ENCODE measurements at regions not wholly inside any gene's neighbourhood (a gene's known extent, or its start where the extent isn't known, plus 50 kb on each side); places are given as distances from the start of the nearest gene placed in this dataset.

DNA sequence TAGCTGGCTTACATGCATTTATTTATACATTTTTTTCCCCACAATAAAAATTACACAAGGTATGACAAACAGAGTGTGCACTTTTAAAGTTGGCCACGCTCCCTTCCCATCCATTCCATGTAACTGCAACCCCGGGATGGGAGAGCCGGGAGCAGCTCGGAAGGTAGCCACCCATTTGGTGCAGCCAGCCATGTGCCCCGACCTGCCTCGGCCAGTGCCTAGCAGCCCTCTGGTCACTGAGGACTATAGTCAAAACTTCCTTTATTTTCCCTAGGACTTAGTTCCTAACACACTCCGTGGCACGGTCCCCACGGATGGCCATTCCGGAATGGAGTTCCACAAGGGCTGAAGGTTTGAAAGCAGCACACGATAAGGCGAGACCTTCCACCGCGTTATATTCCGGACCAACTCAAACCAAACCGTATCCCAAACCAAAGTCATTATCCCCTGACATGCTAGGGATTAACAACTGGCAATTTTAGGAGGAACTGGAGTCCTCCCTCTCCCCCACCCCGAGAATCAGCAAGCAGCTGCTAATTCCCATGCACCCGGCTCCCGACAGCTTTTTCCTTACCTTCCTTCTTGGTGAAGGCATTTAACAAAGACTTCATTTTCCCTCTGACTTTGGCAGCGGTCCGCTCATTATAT, 426.4 kb downstream of the SHANK2 start:
- FAIRE-seq, result no peak
- peak in 1 of 2 donors; percentile 47 for DNase-seq (ENCODE audit: low spot score in 2 of 2)

DNA sequence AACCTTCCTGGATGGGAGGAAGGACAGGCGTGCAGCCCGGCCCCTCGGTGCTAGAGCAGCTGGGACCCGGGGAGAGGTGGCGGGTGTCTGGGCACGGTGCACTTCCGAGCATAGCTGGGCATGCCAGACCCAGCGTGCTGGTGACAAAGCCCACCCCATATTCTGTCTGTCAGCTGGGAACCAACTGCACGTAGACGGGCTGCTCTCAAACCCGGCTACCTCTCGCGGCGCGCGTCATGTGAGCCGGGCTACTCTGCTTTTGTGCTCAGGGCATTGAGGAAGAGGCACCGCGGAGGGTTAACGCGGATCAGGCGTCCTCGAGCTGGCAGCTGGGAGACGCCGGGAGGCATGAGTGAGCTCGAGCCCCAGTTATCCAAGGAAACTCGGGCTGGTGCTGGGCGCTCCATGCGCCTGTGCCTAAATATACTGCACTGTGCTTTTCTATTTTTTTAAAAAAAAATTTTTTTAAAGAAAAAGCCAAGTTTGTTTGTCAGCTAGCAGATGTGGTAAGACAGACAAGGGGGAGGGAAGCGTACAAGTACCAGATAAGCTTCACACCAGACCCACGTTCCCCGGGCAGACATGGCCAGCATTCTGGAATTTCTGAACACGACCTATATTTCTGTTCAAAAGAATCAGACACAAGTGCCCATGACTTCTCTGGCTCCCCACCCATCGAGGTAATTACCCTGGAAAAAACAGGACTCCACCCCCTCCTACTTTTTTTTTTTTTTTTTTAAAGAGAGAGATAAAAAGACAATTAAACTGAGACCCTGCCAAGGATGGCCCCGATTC, 425.6 kb downstream of the SHANK2 start:
- peak in 1 of 2 donors; percentile 64 for DNase-seq (ENCODE audit: low spot score in 2 of 2)
- FAIRE-seq, result no peak

- no peak for FAIRE-seq
- DNase-seq (ENCODE audit: low spot score in 2 of 2), result no peak
These were observed 423.7 kb downstream of the SHANK2 start for GRCh38 chr11:70828593-70829082.

GRCh38 chr11:70829134-70829885, 423.1 kb downstream of the SHANK2 start:
- no peak for FAIRE-seq
- no peak for DNase-seq (ENCODE audit: low spot score in 2 of 2)

DNA sequence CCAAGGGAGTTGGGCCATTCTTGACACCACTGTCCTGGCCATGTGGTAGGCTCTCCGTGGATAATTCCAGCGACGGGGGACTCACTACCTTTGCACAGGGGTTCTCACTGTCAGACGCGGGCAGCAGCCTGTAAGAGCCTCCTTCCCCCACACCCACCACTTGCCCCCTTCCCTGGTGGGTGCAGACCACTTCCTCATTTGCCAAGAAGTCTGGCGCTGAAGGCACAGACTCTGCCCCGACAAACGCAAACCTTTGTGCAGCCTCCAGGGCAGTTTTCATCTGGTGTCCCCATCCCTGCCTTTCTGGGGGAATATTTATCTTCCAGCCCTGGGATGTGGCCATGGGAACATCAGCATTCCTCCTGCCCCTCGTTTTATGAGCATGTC, 422.5 kb downstream of the SHANK2 start:
- DNase-seq (ENCODE audit: low spot score in 2 of 2), result no peak
- FAIRE-seq, result no peak

- FAIRE-seq, result no peak
- no peak for DNase-seq (ENCODE audit: low spot score in 2 of 2)
These were observed 419.4 kb downstream of the SHANK2 start for GRCh38 chr11:70833011-70833410.

DNA sequence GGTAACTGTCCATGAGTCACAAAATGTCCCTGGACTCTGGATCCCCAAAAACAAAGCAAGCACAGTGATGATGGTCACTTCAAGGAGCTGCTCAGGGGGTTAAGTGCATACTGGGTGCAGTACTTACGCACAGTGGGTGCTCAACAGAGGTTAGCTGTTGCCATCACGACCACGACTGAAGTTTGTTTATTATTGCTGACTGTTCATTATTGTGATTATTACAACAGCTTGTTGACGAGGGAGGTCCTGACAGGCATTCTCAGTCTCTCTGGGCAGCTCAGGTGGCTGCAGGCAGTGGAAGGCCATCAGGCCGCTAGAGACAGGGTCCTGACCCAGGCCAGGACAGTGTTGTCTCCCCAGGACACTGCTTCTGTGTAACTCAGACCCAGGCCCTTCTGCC, 418.8 kb downstream of the SHANK2 start:
- no peak for DNase-seq (ENCODE audit: low spot score in 2 of 2)
- no peak for FAIRE-seq

GRCh38 chr11:70834277-70834940, 418.0 kb downstream of the SHANK2 start:
- DNase-seq (ENCODE audit: low spot score in 2 of 2) (no peak), FAIRE-seq (no peak)

DNA sequence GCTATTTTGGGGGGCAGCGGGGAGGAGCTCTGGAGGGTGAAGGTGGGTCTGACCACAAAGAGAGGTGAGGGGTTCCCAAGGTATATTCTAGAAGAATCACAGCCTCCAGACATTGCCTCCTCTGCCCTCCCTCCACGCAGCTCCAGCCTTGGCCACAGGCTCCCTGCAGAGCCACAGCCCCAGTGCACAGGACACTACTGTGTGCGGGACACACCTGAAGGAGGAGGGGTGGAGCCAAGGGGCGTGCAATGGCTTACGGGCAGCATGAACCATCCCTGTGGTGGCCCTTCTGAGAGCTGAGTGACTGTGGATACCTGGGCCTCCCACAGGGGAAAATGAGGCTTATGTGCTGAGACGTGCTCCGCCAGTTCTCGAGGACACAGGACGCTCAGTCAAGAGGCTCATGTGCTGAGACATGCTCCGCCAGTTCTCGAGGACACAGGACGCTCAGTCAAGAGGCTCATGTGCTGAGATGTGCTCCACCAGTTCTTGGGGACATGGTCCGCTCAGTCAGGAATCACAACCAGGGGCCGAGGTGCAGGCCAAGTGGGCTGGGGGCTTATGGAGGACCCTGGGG, 417.3 kb downstream of the SHANK2 start:
- DNase-seq (ENCODE audit: low spot score in 2 of 2), result no peak
- FAIRE-seq, result no peak

GRCh38 chr11:70836071-70836470, 416.3 kb downstream of the SHANK2 start:
- FAIRE-seq (no peak), DNase-seq (ENCODE audit: low spot score in 2 of 2) (no peak)

GRCh38 chr11:70838198-70838597, 414.2 kb downstream of the SHANK2 start:
- FAIRE-seq (no peak), DNase-seq (ENCODE audit: low spot score in 2 of 2) (no peak)

DNA sequence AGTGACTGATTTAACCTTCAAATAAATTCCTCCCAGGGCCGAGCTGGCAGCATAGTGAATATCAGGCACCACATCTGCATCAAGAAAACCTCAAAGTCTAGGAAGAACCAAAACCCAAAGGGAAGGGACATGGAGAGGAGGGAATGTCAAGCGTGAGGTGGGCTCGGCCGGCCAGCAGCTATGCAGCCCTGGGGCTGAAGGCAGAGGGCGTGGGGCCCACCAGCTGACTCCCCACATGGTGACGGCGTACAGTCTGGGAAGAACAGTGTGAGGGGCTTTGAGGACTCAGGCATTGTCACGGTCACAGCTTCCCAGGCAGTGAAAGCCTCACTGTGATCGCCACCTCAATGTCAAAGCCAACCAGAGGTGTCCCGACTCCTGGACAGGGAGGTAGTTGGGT, 412.5 kb downstream of the SHANK2 start:
- no peak for FAIRE-seq
- no peak for DNase-seq (ENCODE audit: low spot score in 2 of 2)

DNA sequence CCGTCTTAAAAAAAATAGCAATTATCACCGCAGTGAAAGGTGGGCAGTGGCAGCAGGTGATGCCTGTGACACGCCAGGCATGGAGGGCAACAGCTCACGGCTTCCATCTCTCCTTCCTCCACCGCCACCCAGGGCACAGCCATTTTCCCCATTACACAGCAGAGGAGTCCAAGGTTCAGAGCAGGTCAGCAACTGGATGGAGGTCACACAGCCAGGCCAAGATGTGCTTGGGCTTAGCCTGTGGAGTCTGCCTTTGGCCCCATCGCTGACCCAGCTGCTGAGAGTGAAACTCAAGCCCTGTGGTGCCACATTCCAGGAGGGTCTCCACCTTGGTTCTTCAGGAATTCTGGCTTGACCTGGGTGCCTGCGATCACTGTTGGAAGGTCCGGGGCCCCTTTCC, 411.1 kb downstream of the SHANK2 start:
- DNase-seq (ENCODE audit: low spot score in 2 of 2) (no peak), FAIRE-seq (no peak)

DNA sequence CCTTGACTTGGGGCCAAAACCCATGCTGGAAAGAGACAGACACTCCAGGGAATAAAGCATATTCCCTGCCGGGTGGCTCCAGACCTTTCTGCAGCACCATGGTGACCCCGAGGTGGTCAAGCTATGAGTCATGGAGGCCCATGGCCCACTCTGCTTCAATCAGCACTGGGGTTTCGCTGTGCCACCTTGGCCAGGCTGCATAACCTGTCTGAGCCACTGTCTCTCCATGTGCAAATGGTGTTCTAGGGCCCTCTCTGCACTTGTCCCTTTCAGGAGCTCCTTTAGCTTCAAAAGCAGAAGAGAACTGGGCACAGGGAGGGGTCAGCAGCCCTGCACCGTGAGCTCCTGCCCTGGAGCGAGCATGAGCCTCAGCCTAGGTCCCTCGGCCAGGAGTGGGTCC, 410.1 kb downstream of the SHANK2 start:
- no peak for DNase-seq (ENCODE audit: low spot score in 2 of 2)
- no peak for FAIRE-seq

GRCh38 chr11:70842701-70843100, 409.7 kb downstream of the SHANK2 start:
- DNase-seq (ENCODE audit: low spot score in 2 of 2), result no peak
- FAIRE-seq, result no peak

DNA sequence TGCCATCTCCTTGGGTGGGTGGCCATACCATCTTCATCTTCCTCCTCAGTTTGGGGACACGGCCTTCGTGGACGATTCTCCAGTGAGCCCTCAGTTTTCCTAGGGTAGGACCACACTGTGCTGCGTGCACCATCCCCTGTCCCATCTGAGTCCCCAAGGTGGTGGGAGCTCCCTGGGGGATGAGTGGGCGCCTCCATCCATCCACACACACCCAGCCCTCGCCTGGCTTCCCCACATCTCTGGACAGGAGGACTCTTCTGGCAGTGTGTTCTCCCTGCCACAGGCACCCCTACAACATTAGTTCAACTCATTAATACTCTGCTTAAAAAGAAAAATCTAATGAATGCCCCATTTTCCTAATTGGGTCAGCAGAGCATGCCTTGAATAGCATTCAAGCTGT, 408.5 kb downstream of the SHANK2 start:
- DNase-seq (ENCODE audit: low spot score in 2 of 2) (no peak), FAIRE-seq (no peak)

GRCh38 chr11:70844387-70844786, 408.0 kb downstream of the SHANK2 start:
- DNase-seq (ENCODE audit: low spot score in 2 of 2) (no peak), FAIRE-seq (no peak)

- FAIRE-seq (no peak), DNase-seq (ENCODE audit: low spot score in 2 of 2) (no peak)
These were observed 406.8 kb downstream of the SHANK2 start for GRCh38 chr11:70845591-70846041.

- FAIRE-seq (no peak), DNase-seq (ENCODE audit: low spot score in 2 of 2) (no peak)
These were observed 405.4 kb downstream of the SHANK2 start for GRCh38 chr11:70846781-70847655.
